ENCODE measurements at regions not wholly inside any gene's neighbourhood (a gene's known extent, or its start where the extent isn't known, plus 50 kb on each side); places are given as distances from the start of the nearest gene placed in this dataset.
A peak's percentile ranks its signal among the peaks of the same experiment; 100 is the strongest.
"Not testable (repeated sequence)": the region's sequence is repeated elsewhere in the genome, so short reads cannot be mapped to it uniquely, and the experiment has no call there.

GRCh38 chr21:9026729-9027416 is 1494.5 kb upstream of the TPTE start:
- not testable (repeated sequence) for DNase-seq

GRCh38 chr21:9027417-9027800 is 1494.0 kb upstream of the TPTE start:
- not testable (repeated sequence) for DNase-seq

GRCh38 chr21:9028624-9029431 is 1492.6 kb upstream of the TPTE start:
- not testable (repeated sequence) for DNase-seq

- DNase-seq, result not testable (repeated sequence)
These were observed 1491.2 kb upstream of the TPTE start for GRCh38 chr21:9030141-9030665.

GRCh38 chr21:9031482-9032374 is 1489.7 kb upstream of the TPTE start:
- not testable (repeated sequence) for DNase-seq

GRCh38 chr21:9032547-9032946 is 1488.8 kb upstream of the TPTE start:
- not testable (repeated sequence) for DNase-seq

- DNase-seq, result not testable (repeated sequence)
These were observed 1488.1 kb upstream of the TPTE start for GRCh38 chr21:9033295-9033694.

- not testable (repeated sequence) for DNase-seq
These were observed 1486.7 kb upstream of the TPTE start for GRCh38 chr21:9034491-9035200.

GRCh38 chr21:9035225-9035624 is 1486.2 kb upstream of the TPTE start:
- not testable (repeated sequence) for DNase-seq

GRCh38 chr21:9035970-9036369 is 1485.4 kb upstream of the TPTE start:
- not testable (repeated sequence) for DNase-seq

- not testable (repeated sequence) for DNase-seq
These were observed 1484.3 kb upstream of the TPTE start for GRCh38 chr21:9036966-9037587.

- DNase-seq, result peak; percentile 14
These were observed 1483.5 kb upstream of the TPTE start for GRCh38 chr21:9037588-9038544.

- DNase-seq, result not testable (repeated sequence)
These were observed 1481.6 kb upstream of the TPTE start for GRCh38 chr21:9039520-9040365.

- DNase-seq, result not testable (repeated sequence)
These were observed 1481.0 kb upstream of the TPTE start for GRCh38 chr21:9040406-9040805.

- DNase-seq, result not testable (repeated sequence)
These were observed 1480.0 kb upstream of the TPTE start for GRCh38 chr21:9041175-9041948.

- not testable (repeated sequence) for DNase-seq
These were observed 1478.3 kb upstream of the TPTE start for GRCh38 chr21:9043089-9043488.

- DNase-seq, result not testable (repeated sequence)
These were observed 1474.5 kb upstream of the TPTE start for GRCh38 chr21:9046870-9047269.

- not testable (repeated sequence) for DNase-seq
These were observed 1453.9 kb upstream of the TPTE start for GRCh38 chr21:9067515-9067914.

GRCh38 chr21:9068622-9069021 is 1452.8 kb upstream of the TPTE start:
- not testable (repeated sequence) for DNase-seq
